GM12878 (cell line): ENCODE measurements at regions not wholly inside any gene's neighbourhood (a gene's known extent, or its start where the extent isn't known, plus 50 kb on each side); places are given as distances from the start of the nearest gene placed in this dataset.

ENCODE experiments used
- ATAC-seq: fragments of 200-7000 bp; cut with Tn5 transposase; 3 replicates; pipeline ENCODE4 v1.9.1; 2020; ENCODE audit warnings: mild to moderate bottlenecking, moderate library complexity
- BruUV-seq: library from RNA; stranded (reverse); fragments of 400-500 nt; replicated peaks from 2 replicates; lab custom pipeline; 2021; lab: Mats Ljungman, UMichigan
- CTCF ChIA-PET: fragments of 300-600 bp; sonication (Branson Sonifier 250); formaldehyde crosslinking; extraction: SDS; loops from one replicate; lab custom pipeline; 2021; ENCODE audit warnings: inconsistent platforms; lab: Yijun Ruan, JAX
- POLR2A ChIA-PET: fragments of 350-600 bp; formaldehyde crosslinking; extraction: SDS; loops from one replicate; lab custom pipeline; 2021; ENCODE audit warnings: inconsistent platforms; lab: Charles Lee
- RAD21 ChIA-PET: fragments of 300-600 bp; sonication (Branson Sonifier 250); formaldehyde crosslinking; loops from one replicate; lab custom pipeline; 2023; ENCODE audit warnings: antibody characterized with exemption; ENCODE audit not compliant: unreplicated experiment; lab: Charles Lee
- SMC1A ChIA-PET: fragments of 300-600 bp; sonication (Branson Sonifier 250); formaldehyde crosslinking; loops from one replicate; lab custom pipeline; 2023; ENCODE audit not compliant: unreplicated experiment, uncharacterized antibody; lab: Charles Lee
- DNase-seq: peaks from one replicate; pipeline ENCODE4 v3.0.0-alpha.2; 2011; ENCODE audit warnings: low read depth, low spot score
- FAIRE-seq: peaks from 3 replicates; lab custom pipeline; 2011; peaks lifted over from hg19 to GRCh38; lab: Jason Lieb, UNC
- H2AFZ ChIP-seq: 2 replicates; pipeline ENCODE4 v1.6.0; 2011; ENCODE audit warnings: low read depth, low read length, control low read depth; ENCODE audit not compliant: control insufficient read depth
- H3K27ac ChIP-seq: 2 replicates; pipeline ENCODE4 v1.5.1; 2011; ENCODE audit warnings: control low read depth; ENCODE audit not compliant: control insufficient read depth, insufficient read depth
- H3K27me3 ChIP-seq, 2 experiments: replicated peaks in 1 of 2; 2 replicates each; pipeline versions ENCODE4 v1.6.0 to v1.6.1; 2011; ENCODE audit warnings: low read length in 1 of 2; ENCODE audit not compliant: control insufficient read depth in 2 of 2, insufficient read depth in 2 of 2
- H3K36me3 ChIP-seq, 2 experiments: 2 replicates each; pipeline ENCODE4 v1.5.1; 2011; ENCODE audit warnings: low read length in 1 of 2; ENCODE audit not compliant: control insufficient read depth in 2 of 2, insufficient read depth in 2 of 2
- H3K4me1 ChIP-seq: 2 replicates; pipeline ENCODE4 v1.6.1; 2011; ENCODE audit warnings: mild to moderate bottlenecking, low read length, moderate library complexity, mixed read lengths; ENCODE audit not compliant: control insufficient read depth, insufficient read depth
- H3K4me2 ChIP-seq: 2 replicates; pipeline ENCODE4 v1.6.0; 2011; ENCODE audit warnings: control low read depth; ENCODE audit not compliant: control insufficient read depth, insufficient read depth
- H3K4me3 ChIP-seq: fragments of 200-600 bp; sonication (generic); 2 replicates; pipeline ENCODE4 v1.5.1; 2016
- H3K79me2 ChIP-seq: 2 replicates; pipeline ENCODE4 v1.6.0; 2011; ENCODE audit warnings: low read length; ENCODE audit not compliant: control insufficient read depth, insufficient read depth
- H3K9ac ChIP-seq: 2 replicates; pipeline ENCODE4 v1.8.0; 2011; ENCODE audit warnings: low read length, control low read depth, mixed read lengths; ENCODE audit not compliant: control insufficient read depth, insufficient read depth
- H3K9me3 ChIP-seq: replicated peaks from 3 replicates; pipeline ENCODE4 v1.5.1; 2011; ENCODE audit warnings: mild to moderate bottlenecking, low read length; ENCODE audit not compliant: control insufficient read depth, insufficient read depth
- H4K20me1 ChIP-seq: 2 replicates; pipeline ENCODE4 v1.6.0; 2011; ENCODE audit not compliant: control insufficient read depth, insufficient read depth
- BMI1 ChIP-seq: fragments of 450-650 bp; IDR thresholded peaks from 2 replicates; pipeline ENCODE4 v1.6.1; 2016; ENCODE audit warnings: mild to moderate bottlenecking, moderate library complexity, borderline replicate concordance
- CBX5 ChIP-seq: sonication (generic); IDR thresholded peaks from 2 replicates; pipeline ENCODE4 v1.6.1; 2016; ENCODE audit warnings: low read depth, moderate library complexity, mild to moderate bottlenecking, inconsistent platforms
- FOXK2 ChIP-seq: fragments of 450-650 bp; IDR thresholded peaks from 2 replicates; pipeline ENCODE4 v1.6.1; 2017; ENCODE audit warnings: mild to moderate bottlenecking, moderate library complexity
- HDAC2 ChIP-seq: fragments of 200-600 bp; sonication (generic); IDR thresholded peaks from 2 replicates; pipeline ENCODE4 v1.6.1; 2017
- KDM1A ChIP-seq: fragments of 200-600 bp; sonication (generic); IDR thresholded peaks from 2 replicates; pipeline ENCODE4 v1.6.1; 2016; ENCODE audit warnings: borderline replicate concordance
- MTA3 ChIP-seq: IDR thresholded peaks from 2 replicates; pipeline ENCODE4 v1.6.1; 2012; ENCODE audit warnings: low read length, inconsistent platforms, borderline replicate concordance
- NBN ChIP-seq: fragments of 450-650 bp; IDR thresholded peaks from 2 replicates; pipeline ENCODE4 v1.6.1; 2016
- NFYA ChIP-seq: IDR thresholded peaks from 2 replicates; pipeline ENCODE4 v1.6.1; 2011; ENCODE audit warnings: low read depth, mild to moderate bottlenecking, low read length, improper control_type of control experiment, borderline replicate concordance
- NR2C2 ChIP-seq: IDR thresholded peaks from 2 replicates; pipeline ENCODE4 v1.6.1; 2011; ENCODE audit warnings: borderline replicate concordance, low read depth; ENCODE audit not compliant: control insufficient read depth, insufficient read length
- POLR2AphosphoS5 ChIP-seq: IDR thresholded peaks from 2 replicates; pipeline ENCODE4 v1.6.1; 2011; ENCODE audit warnings: mild to moderate bottlenecking, low read length, inconsistent platforms
- RB1 ChIP-seq: fragments of 450-650 bp; formaldehyde crosslinking; IDR thresholded peaks from 2 replicates; pipeline ENCODE4 v1.6.1; 2017; ENCODE audit warnings: mild to moderate bottlenecking, borderline replicate concordance
- SMARCA5 ChIP-seq: fragments of 450-650 bp; IDR thresholded peaks from 2 replicates; pipeline ENCODE4 v1.6.1; 2017; ENCODE audit warnings: mild to moderate bottlenecking
- SUZ12 ChIP-seq: fragments of 200-600 bp; sonication (generic); IDR thresholded peaks from one replicate; pipeline ENCODE4 v1.6.1; 2018; ENCODE audit warnings: antibody characterized with exemption, mild to moderate bottlenecking; ENCODE audit not compliant: unreplicated experiment
- WRNIP1 ChIP-seq: IDR thresholded peaks from 2 replicates; pipeline ENCODE4 v1.6.1; 2011; ENCODE audit warnings: low read depth, low read length, improper control_type of control experiment, borderline replicate concordance
- ZNF622 ChIP-seq: fragments of 450-650 bp; IDR thresholded peaks from 2 replicates; pipeline ENCODE4 v1.6.1; 2017; ENCODE audit warnings: mild to moderate bottlenecking, inconsistent platforms
- WGBS: methylation state at CpG from one replicate; pipeline ENCODE4 v1.1.6; 2016; ENCODE audit warnings: low lambda C conversion rate; ENCODE audit not compliant: insufficient replicate concordance, insufficient coverage; ENCODE audit errors: missing lambda C conversion rate; 5-methylcytosine and 5-hydroxymethylcytosine counted together
- in situ Hi-C: fragments of 300-500 bp; cut with MboI; formaldehyde crosslinking; loops from 9 replicates; pipeline ENCODE4 v1.14.3; 2018; ENCODE audit warnings: mixed read lengths
- intact Hi-C: fragments of 100-400 bp; cut with micrococcal nuclease; formaldehyde crosslinking; loops from one replicate; pipeline ENCODE4 v1.14.2; 2022; ENCODE audit not compliant: unreplicated experiment
- TF ChIP-seq, protein P1 (sequence below): fragments of 450-650 bp; conservative IDR thresholded peaks from 2 replicates; pipeline ENCODE4 v1.6.1; 2017; ENCODE audit warnings: mild to moderate bottlenecking, moderate library complexity

DNA sequence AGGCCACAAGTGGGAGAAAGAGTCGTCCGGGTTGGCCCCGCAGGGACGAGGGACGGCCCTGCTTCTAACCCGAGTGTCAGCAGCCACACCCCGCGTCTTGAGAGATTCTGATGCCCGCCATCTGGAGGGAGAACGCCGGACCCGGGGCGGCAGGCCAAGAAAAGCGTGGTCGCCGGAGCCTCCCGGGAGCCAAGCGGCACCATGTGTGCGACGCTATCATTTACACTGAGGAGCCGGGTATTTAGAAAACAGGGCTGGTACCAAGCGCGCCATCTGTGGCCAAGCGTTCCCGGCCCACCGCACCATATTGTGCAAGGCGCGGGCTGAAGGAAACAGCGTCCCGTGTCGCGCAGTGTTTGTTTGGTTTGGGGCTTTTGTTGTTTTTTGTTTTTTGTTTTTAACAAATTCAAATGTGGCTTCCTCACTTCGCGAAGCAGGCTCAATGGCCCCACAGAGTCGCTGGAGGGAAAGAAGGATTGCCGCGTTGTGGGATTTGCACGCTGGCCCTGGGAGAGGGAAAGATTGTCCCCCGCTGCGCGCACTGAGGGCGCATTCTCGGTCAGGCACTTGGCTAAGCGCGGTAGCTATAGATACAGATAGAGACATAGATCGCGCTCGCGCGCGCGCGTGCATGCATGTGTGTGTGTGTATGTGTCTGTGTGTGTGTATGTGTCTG is 153.8 kb downstream of the BCL11B start:
- no peak overlapping the region for H3K9ac ChIP-seq
- H3K4me3 ChIP-seq, result no peak overlapping the region
- H3K4me1 ChIP-seq, result no peaks in the 10 kb centered on the region
- ATAC-seq, result no peak
- H4K20me1 ChIP-seq, result no peaks in the 10 kb centered on the region
- no TSS peak for BruUV-seq
- H2AFZ ChIP-seq, result no peak overlapping the region
- SMC1A ChIA-PET, result no interaction called here
- no peak for TF ChIP-seq HDAC2
- TF ChIP-seq SMARCA5, result no peak
- TF ChIP-seq KDM1A, result no peak
- TF ChIP-seq NFYA, result no peak
- no peak for TF ChIP-seq MTA3
- TF ChIP-seq CBX5, result no peak
- TF ChIP-seq RB1, result no peak
- no peak for TF ChIP-seq NBN
- no peak for TF ChIP-seq WRNIP1
- TF ChIP-seq NR2C2, result no peak
- TF ChIP-seq, all 136 proteins: peak for 0
- WGBS, result 52% methylated on average over 53 of the region's 53 CpGs
- ChIA-PET POLR2A (no interaction called here), RAD21 (no interaction called here), CTCF (no interaction called here)
- no peak for DNase-seq
- in situ Hi-C loops (no loop called here), intact Hi-C loops (no loop called here)
- Histone ChIP-seq H3K4me2 (no peak overlapping the region), H3K27ac (no peak overlapping the region), H3K9me3 (no peaks in the 10 kb centered on the region; the same call in 2 of the 3 replicates), H3K79me2 (no peaks in the 10 kb centered on the region), H3K27me3 (no peaks in the 10 kb centered on the region), H3K36me3 (no peaks in the 10 kb centered on the region)
- no peak for FAIRE-seq

DNA sequence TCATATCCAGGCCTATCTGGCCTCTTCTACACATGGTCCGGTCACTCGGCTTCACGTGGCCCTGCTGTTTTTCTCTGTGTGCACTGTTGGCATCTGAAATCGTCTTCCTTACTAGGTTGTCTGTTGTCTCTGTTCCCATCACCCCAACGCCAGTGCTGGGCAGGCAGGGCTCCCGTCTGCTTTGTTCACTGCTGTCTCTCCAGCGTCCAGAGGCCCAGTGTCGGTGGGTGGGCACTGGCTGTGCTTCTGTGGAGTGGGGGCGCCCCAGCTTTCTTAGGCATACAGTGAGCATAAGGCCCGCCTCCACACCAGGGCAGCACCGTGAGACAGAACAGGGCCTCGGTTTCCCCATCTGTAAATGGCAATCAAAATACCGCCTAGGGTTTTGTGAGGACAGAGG is 153.1 kb downstream of the BCL11B start:
- CTCF ChIA-PET, result no interaction called here
- H3K79me2 ChIP-seq, result no peaks in the 10 kb centered on the region
- RAD21 ChIA-PET, result no interaction called here
- H3K9ac ChIP-seq, result no peak overlapping the region
- H4K20me1 ChIP-seq, result no peaks in the 10 kb centered on the region
- H3K9me3 ChIP-seq, result no peaks in the 10 kb centered on the region; the same call in 2 of the 3 replicates
- ATAC-seq (no peak), DNase-seq (no peak), FAIRE-seq (no peak)
- intact Hi-C loops, result no loop called here
- no peak overlapping the region for H3K4me2 ChIP-seq
- no peak overlapping the region for H2AFZ ChIP-seq
- H3K27ac ChIP-seq, result no peak overlapping the region
- POLR2A ChIA-PET, result no interaction called here
- BruUV-seq, result no TSS peak
- no peaks in the 10 kb centered on the region for H3K27me3 ChIP-seq
- WGBS, result 56% methylated on average over 13 of the region's 13 CpGs
- H3K4me3 ChIP-seq, result no peak overlapping the region
- H3K36me3 ChIP-seq, result no peaks in the 10 kb centered on the region
- in situ Hi-C loops, result no loop called here
- SMC1A ChIA-PET, result no interaction called here
- H3K4me1 ChIP-seq, result no peaks in the 10 kb centered on the region
- no peak for TF ChIP-seq FOXK2
- TF ChIP-seq SUZ12, result no peak
- TF ChIP-seq, protein P1, sequence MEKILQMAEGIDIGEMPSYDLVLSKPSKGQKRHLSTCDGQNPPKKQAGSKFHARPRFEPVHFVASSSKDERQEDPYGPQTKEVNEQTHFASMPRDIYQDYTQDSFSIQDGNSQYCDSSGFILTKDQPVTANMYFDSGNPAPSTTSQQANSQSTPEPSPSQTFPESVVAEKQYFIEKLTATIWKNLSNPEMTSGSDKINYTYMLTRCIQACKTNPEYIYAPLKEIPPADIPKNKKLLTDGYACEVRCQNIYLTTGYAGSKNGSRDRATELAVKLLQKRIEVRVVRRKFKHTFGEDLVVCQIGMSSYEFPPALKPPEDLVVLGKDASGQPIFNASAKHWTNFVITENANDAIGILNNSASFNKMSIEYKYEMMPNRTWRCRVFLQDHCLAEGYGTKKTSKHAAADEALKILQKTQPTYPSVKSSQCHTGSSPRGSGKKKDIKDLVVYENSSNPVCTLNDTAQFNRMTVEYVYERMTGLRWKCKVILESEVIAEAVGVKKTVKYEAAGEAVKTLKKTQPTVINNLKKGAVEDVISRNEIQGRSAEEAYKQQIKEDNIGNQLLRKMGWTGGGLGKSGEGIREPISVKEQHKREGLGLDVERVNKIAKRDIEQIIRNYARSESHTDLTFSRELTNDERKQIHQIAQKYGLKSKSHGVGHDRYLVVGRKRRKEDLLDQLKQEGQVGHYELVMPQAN, result no peak
- TF ChIP-seq POLR2AphosphoS5, result no peak
- no peak for TF ChIP-seq ZNF622
- TF ChIP-seq BMI1, result no peak
